GM19452 (cell line): ENCODE measurements at regions not wholly inside any gene's neighbourhood (a gene's known extent, or its start where the extent isn't known, plus 50 kb on each side); places are given as distances from the start of the nearest gene placed in this dataset.
"Not testable (repeated sequence)": the region's sequence is repeated elsewhere in the genome, so short reads cannot be mapped to it uniquely, and the experiment has no call there.

Source experiments
- ATAC-seq: cut with Tn5 transposase; IDR thresholded peaks from one replicate; pipeline ENCODE4 v1.9.1; 2021; ENCODE audit not compliant: unreplicated experiment

DNA sequence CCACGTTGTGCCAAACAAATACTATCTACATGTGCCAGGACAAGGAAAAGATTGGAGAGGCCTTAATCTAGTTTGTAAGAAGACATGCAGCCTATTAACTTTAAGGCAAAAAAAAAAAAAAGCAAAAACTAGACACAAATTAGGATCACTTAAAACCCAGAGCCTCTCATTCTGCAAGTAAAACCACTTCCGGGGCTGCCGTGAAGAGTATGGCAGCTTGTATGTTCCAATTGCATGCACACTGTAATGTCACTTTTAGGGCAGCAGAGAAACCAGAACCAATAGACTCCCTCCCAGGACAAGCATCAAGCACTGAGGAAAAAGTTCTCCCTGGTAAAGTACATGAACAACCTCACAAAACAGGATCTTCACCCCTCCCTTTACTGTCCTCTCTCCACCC is 70.6 kb downstream of the RSL24D1 start:
- no peak for ATAC-seq

DNA sequence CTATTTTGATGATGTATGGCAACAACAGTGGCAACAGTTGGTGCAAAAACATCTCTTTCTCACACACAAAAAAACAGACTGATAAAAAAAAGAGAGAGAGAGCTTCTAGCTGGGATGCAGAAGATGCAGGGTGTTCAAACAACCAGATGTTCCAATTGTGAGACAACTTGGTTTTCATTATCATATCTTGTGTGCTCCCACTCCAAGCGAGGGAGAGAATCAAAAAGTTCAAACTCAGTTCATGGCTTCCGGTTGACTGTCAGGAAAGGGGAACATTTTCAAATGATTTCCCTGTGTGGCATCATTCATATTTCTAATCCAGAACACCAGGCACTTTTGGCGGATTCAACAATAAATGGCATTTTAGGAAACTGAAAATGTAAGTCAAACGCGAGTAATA is 72.1 kb downstream of the RSL24D1 start:
- ATAC-seq: no peak

DNA sequence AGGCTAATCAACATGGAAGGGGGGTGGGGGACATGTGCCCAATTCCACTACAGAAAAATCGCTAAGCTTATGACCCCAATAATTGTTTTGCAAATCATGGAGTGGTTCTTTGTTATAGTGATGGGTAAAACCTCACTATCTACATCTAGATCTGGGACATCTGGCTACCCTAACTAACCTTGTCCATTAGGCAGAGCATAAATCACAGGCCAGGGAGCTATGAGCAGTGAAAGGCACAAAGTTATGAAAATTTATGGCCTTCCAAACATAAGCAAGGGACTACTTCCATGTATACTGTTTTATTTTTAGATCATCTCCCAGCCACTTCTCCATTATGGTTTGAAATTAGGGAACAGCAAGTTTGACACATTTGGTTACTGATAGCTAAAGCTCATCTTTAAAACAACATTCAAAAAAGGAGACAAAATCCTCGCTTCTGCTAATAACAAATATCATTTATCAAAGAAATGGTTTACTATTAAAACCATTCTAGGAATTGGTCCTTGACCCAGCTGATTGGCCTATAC is 78.3 kb downstream of the RSL24D1 start:
- ATAC-seq: no peak

DNA sequence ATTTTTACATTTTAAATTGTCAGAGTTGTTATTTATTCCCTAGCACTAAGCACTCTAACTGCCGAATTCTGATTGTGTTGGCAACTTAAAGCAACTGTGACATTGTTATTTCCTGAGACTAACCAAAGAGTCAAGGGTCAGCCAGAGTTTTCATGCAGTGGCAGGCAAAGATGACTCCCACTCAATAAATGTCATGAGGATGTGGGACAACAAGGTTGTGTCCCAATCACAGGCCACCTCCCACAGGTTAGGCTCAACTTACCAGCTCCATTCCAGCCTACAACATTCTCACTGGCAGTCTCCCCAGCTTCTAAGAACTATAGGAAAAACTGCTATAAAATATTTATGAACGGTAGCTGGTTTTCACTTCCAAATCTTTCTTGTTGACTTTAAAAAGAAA is 80.1 kb downstream of the RSL24D1 start:
- no peak for ATAC-seq

DNA sequence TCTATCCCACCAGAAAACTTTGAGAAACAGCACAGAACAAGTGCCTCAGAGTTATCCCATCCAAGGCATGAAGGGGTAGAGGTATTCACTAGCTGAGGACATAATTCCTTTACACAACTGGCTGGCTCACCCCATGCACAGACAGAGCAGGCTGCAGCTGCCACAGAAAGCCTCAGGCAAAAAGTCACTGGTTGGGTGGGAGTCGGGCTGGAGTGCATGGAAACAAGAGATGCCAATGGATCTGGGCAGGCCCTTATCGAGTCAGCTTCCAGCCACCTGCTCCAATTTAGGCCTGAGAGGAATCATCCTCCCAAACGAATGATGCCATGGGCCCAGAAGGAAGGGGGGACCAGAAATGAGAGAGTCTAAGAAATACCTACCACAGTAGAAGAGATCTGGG is 83.0 kb downstream of the RSL24D1 start:
- ATAC-seq: no peak

DNA sequence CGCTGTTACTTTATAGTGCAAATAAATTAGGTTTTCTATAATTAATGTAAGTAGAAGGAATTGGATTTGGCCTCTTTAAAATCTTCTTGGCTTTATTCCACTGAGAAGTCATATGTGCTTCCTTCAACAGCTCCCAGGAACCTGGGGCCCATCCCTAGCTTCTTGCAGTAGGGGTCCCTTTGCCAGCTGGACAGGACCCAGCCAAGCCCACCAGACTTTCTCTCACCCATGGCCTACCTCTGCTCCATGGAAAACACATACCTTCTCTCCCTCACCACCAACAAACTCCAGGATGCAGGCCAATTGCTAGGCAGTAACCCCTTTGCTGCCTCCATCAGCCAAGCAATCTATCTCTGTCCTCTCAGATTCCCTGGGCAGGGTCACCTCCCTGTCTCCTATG is 84.0 kb downstream of the RSL24D1 start:
- no peak for ATAC-seq

DNA sequence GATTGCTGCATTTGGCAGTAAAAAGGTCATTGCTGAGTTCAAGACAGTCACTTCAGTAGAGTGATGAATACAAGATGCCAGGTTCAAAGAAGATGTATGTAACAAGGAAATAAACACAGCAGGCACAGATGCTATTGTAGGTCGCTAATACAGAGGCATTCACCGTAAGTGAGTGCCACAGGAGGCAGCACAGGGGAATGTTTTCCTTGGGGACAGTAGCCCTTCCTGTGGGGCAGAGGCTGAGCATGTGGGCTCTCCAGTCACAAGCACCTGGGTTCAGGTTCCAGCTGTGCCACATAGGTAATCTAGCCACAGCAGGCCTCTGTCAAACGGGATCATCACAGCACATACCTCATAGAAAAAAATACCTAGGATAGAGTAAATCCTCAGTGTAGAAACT is 86.3 kb downstream of the RSL24D1 start:
- ATAC-seq: no peak

DNA sequence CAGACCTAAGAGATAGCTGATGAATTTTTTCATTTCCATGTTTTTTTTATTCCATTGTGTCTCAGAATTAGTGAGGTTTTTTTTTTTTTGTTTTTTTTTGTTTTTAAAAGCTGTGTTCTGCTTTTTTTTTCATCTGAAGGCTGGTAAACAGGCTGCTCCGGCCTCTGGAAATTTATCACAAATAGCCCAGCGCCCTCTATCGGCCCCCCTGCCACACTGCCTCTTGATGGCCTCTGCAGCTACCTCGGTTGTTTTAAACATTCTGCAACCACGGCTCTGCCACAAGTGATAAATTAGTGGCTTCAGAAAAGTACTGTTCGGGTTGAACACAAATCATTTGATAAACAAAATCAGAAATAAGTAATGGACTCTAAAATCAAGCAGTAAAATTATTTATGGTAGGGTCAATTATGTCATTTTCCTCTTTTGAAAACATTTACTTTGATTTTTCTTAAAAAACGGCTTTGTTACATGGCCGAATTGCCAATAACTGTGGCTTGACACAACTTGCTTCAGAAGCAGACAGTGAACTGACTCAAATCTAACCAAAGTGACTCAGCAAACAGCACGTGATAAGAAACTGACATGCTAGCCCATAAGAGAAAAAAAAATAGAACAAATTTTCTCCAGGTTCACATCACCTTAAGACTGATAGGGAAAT is 87.8 kb downstream of the RSL24D1 start:
- ATAC-seq: peak; percentile 65

DNA sequence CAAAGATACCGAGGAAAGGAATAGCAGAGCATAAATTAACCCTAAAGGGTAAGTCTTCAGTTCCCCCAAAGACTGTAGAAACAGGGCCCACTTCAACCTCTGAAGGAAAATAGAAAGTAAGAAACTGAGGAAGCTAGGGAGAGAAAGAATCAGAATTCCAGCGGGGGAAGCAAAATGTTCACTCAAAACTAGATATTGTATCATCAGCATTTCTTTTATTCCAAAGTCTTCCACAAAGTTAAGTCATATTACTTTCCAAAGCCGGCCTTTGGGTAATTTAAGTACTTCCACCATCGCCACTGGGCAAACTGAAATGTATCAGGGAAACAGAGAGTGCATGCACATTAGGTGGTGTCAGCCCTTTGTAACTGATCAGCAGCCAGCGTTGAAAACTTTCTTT is 88.3 kb downstream of the RSL24D1 start:
- ATAC-seq: no peak

DNA sequence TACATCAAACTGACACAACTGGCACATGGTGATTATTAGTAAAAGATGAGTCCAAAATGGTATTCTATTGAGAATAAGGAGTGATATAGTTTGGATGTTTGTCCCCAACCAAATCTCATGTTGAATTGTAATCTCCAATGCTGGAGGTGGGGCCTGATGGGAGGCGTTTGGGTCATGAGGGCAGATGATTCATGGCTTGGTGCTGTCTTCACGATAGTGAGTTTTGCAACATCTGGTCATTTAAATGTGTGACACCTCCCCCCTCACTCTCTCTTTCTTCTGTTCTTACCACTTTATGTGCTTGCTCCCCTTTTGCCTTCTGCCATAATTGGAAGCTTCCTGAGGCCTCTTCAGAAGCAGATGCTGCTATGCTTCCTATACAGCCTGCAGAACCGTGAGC is 90.6 kb downstream of the RSL24D1 start:
- no peak for ATAC-seq

DNA sequence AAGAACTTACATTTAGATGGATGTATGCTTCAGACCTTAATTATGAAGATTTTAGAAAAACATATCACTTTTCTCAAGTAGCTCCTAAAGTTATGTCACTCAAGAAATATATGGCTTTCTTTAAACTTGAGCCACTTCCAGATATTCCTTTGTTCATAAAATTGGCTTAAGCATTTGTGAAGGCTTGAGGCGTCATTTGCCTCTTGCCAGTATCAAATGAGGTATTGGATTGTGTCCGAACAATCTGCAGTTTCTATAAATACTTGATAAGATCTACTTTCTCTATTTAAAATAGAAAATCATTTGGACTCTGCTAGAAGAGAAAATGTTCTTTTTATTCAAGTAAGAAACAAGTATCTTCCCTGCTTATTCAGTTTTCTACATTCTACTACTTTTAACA is 102.6 kb downstream of the RSL24D1 start:
- ATAC-seq: no peak

DNA sequence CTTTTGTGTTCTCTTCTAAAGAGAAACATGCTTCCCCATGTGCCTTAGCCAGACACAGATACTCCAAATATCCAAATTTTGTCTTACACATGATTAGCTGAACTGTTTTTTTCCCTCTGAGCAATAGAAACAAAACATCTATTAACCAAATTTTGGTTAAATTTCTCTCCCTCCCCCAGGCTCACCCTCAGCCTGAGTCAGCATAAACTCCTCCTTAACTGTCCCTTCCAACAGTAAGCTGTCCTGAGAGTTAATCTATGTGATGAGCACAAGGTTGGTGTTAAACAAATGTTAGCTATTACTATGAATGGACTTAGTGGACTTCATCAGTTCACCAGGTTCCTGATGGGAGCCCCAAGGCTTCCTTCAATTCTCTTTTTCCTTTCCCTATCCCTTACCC is 108.5 kb downstream of the RSL24D1 start:
- ATAC-seq: no peak

DNA sequence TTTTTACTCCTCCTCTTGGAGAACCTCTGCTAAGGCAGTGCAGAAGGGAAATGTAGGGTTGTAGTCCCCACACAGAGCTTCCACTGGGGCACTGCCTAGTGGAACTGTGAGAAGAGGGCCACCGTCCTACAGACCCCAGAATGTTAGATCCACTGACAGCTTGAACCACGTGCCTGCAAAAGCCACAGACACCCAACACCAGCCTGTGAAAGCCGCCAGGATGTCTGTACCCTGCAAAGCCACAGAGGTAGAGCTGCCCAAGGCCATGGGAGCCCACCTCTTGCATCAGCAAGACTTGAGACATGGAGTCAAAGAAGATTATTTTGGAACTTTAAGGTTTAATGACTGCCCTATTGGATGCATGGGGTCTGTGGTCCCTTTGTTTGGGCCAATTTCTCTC is 112.1 kb downstream of the RSL24D1 start:
- no peak for ATAC-seq

DNA sequence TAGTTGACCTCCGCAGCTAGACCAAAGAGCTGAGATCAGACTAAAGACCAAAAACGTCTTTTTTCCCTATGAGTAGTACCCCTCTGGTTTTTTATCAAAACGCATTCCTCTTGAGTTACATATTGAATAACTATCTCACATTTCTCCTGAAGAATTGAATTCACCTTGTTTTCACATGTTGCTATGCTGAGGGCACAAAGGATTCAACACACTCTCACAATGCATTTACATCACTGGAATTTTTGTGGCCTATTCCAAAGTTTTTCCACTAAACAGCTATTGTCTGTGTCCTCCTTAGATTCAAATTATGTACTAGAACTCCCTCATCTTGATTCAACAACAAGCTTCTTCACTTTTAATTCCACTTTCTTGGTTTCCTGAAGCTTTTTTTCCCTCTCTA is 112.5 kb downstream of the RSL24D1 start:
- ATAC-seq: no peak

DNA sequence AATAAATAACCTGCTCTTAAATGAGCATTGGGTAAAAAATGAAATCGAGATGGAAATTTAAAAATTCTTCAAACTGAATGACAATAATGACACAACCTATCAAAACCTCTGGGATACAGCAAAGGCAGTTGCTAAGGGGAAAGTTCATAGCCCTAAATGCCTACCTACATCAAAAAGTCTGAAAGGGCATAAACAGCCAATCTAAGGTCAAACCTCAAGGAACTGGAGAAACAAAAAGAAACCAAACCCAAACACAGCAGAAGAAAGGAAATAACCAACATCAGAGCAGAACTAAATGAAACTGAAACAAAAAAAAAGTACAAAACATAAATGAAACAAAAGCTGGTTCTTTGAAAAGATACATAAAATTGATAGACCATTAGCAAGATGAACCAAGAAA is 119.7 kb downstream of the RSL24D1 start:
- ATAC-seq: not testable (repeated sequence)

DNA sequence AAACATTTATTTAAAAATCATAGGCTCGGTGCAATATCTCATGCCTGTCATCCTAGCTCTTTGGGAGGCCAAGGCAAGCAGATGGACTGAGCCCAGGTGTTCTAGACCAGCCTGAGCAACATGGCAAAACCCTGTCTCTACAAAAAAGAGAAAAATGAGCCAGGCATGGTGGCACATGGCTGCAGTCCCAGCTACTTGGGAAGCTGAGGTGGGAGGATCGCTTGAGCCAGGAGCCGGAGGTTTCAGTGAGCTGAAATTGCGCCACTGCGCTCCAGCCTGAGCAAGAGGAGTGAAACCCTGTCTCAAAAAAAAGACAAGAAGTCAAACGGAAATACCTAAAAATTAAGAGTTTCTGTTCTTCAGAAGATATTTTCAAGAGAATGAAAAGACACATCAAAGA is 122.3 kb downstream of the RSL24D1 start:
- no peak for ATAC-seq

DNA sequence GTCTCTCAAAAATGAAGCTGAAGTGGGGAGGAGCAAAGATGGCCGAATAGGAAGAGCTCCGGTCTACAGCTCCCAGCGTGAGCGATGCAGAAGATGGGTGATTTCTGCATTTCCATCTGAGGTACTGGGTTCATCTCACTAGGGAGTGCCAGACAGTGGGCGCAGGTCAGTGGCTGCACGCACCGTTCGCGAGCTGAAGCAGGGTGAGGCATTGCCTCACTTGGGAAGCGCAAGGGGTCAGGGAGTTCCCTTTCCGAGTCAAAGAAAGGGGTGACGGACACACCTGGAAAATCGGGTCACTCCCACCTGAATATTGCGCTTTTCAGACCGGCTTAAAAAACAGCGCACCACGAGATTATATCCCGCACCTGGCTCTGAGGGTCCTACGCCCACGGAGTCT is 132.8 kb downstream of the RSL24D1 start:
- not testable (repeated sequence) for ATAC-seq

DNA sequence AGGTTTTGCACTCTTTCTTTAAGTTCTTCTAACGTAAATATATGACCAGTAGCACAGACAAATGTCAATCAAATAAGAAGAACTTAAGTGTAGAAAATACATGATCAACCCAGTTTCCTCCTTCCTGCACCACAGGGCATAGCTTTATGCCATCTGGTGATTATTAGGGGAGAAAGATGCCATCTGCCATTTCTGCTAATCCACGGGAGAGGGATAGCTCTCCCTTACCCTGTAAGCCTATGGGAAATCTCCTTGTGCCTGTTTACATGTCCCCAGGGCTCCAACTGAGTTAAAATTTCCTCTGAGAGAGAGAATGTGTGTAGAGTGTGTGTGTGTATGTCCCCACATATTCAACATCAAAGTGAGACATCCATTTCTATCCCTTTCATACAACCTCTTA is 135.9 kb downstream of the RSL24D1 start:
- ATAC-seq: no peak

DNA sequence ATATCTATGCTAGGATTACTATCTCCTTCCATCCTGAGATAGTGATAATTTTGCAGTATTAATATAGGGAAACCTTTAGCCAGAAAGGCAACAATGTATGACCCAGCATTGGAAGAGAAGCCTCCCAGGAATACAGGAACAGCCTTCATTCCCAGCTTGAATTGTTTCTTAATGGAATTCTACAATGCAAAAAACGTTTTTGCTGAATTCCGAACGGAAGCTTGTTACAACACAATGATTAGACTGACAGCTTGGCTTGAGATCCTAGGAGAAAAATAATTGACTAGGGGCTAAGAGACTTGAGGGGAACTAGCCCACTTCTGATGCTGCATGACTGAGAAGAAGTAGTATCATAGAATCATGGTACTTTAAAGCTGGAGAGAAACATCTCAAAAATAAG is 140.2 kb downstream of the RSL24D1 start:
- no peak for ATAC-seq

DNA sequence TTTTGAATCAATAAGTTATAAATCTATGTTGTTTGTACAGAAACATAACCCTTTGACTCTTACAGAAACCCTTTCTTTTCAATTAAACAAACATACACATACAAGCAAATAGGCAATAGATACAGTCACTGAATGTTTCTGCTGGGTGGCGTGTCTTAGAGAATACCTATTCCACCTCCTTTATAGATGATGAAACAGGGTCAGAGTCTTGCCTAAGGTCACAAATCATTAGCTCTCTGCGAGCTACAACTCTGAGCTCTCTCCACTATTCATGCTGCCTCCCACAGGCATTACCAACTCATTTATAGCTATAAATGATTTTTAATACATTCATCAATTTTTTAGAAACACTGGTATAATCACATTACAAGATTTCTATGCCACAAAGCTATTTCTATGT is 152.6 kb downstream of the RSL24D1 start:
- ATAC-seq: no peak

DNA sequence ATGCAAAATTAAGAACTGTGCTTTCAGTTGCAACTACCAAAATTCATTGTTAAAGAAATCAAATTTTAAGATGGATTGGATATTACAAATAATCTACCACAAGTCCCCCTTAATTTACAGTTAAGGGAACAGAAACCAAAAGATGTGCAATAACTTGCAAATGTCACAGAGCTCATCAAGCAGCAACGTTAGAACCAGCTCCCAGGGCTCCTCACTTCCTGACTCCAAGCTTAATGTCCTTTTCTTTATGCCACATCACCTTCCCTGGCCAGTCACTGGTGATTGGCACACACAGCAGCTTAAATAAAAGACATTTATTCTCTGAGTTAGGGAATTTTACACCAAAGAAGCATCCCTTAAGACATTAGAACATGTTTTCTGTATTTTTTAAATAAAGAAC is 159.7 kb downstream of the RSL24D1 start:
- ATAC-seq: no peak

DNA sequence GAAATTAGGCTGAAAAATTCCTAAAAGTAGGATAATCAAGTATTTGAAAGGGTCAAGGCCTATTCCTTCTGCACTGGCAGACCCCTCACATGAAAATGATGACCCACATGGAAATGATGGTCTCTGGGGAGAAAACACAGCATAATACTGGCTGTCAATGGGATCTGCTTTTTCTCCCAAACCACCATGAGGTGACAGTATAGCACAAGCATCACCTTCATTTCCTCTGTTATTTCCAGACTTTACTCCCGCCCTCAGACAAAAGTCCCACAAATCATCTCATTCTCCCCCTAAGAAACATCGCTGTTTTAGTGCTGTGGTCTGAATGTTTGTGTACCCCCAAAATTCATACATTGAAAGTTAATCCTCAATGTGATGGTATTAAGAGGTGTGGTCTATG is 161.0 kb downstream of the RSL24D1 start:
- ATAC-seq: no peak

DNA sequence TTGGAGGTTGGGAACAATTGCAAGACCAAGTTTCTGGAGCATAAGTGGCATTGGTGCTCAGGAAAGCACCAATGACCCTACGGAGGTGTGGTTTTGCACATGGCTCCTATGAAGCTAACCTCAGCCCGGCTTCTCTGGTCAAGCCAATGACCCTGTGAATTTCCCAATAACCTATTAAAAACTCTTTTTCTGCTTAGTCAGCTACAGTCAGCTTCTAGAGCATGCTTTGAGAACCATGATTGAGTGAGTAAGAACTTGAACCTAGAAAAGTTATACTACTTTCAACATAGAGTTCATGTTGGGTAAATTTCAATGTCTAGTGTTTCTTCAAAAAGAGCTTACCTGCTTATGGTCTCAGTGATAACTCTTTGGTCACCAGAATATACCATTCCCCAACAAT is 163.2 kb downstream of the RSL24D1 start:
- ATAC-seq: no peak
